ENCODE measurements at regions not wholly inside any gene's neighbourhood (a gene's known extent, or its start where the extent isn't known, plus 50 kb on each side); places are given as distances from the start of the nearest gene placed in this dataset.

DNA sequence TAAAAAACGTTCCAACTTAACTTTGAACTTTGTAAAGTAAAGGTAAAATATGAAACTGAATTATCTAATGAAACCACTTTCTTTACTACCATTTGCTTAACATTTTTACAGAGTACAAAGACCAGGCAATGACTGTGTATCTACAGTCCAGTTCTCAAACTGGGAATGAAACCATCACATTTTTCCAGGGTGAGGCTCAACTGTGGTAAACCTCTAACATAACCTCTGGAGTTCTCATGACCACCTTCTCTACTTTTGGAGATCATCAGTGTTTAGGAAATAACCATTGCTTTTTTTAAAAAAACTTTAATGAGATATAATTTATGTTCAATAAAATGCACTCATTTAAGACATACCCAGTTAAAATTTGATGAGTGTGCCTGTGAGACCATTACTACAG, 223.5 kb downstream of the RNF152 start:
- Histone ChIP-seq H3K36me3 (ENCODE audit: control insufficient read depth, insufficient read depth, low read length) (no peaks in the 10 kb centered on the region), H3K27me3 (ENCODE audit: control insufficient read depth, insufficient read depth, low read length) (no peaks in the 10 kb centered on the region), H3K4me3 (ENCODE audit: low read depth, low read length) (no peak overlapping the region)
- TF ChIP-seq, protein P1, sequence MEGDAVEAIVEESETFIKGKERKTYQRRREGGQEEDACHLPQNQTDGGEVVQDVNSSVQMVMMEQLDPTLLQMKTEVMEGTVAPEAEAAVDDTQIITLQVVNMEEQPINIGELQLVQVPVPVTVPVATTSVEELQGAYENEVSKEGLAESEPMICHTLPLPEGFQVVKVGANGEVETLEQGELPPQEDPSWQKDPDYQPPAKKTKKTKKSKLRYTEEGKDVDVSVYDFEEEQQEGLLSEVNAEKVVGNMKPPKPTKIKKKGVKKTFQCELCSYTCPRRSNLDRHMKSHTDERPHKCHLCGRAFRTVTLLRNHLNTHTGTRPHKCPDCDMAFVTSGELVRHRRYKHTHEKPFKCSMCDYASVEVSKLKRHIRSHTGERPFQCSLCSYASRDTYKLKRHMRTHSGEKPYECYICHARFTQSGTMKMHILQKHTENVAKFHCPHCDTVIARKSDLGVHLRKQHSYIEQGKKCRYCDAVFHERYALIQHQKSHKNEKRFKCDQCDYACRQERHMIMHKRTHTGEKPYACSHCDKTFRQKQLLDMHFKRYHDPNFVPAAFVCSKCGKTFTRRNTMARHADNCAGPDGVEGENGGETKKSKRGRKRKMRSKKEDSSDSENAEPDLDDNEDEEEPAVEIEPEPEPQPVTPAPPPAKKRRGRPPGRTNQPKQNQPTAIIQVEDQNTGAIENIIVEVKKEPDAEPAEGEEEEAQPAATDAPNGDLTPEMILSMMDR (IDR thresholded peaks at IDR 0.05; ENCODE audit: insufficient read depth, low read length, severe bottlenecking): no peak
- no peak for DNase-seq (ENCODE audit: low read depth)
- FAIRE-seq: no peak

DNA sequence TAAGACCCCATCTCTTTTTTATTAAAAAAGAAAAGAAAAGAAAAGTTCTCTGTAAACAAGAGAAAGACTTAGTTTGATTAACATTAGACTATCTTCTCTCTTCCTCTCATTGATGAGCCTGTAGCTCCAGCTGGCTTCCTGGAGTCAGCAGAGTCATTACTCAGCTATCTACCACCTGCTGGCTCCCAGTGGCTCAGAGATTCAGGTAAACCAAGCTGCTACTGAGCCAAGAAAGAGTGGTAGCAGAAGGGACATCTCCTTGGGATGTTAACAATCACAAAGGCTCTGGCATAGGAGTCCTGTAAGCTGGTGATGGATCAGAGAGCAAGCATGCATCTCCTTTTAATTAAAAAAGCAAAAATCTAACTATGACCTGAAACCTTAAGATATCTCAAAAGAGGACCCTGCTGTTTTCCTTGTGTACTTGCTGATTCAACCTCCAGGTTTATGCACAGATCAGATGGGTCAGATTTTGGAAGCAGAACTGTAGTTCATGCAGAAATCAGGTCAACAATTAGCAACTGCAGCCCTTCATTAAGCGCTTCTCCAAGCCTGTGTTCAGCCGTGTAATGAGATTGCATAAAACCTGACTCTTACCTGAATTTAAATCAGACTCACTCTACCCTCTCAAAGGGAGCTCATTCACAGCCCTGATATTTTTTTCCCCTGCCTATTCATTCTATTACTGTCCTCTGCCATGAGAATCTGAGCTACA, 225.8 kb downstream of the RNF152 start:
- TF ChIP-seq, protein P1 (IDR thresholded peaks at IDR 0.05; ENCODE audit: insufficient read depth, low read length, severe bottlenecking): no peak
- no peak for FAIRE-seq
- DNase-seq (ENCODE audit: low read depth): no peak
- no peaks in the 10 kb centered on the region for H3K27me3 ChIP-seq (ENCODE audit: control insufficient read depth, insufficient read depth, low read length)
- no peaks in the 10 kb centered on the region for H3K36me3 ChIP-seq (ENCODE audit: control insufficient read depth, insufficient read depth, low read length)
- no peak overlapping the region for H3K4me3 ChIP-seq (ENCODE audit: low read depth, low read length)

DNA sequence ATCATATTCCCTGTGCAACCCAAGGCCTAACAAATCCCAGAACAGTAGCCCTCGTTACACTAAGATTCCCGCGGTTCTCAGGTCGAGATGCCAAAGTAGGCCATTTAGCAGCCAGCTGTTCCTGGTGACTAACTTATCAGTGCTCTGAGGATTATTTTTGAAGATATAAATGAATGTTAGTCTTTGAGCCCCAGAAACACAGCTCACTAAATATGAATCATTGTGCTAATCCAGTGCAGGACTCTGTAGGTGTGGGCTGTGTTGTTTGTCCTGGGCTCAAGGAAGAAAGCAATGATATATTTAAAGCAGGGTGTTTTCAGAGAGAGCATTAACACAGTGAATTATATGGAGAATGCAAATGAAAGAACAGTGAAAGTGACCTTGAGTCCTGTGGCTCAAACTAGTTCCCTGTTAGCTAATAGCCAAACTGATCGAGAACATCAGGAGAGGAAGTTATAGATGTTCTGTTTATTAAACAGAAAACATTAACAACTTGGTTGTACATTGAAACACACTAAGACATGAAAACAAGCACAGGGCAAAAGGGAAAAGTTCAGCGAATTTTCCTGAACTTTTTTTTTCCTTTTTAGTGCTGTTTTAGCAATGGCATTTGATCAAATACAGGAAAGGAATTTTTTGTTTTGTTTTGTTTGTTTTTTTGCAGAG, 228.3 kb downstream of the RNF152 start:
- Histone ChIP-seq H3K4me3 (ENCODE audit: low read depth, low read length) (no peak overlapping the region), H3K36me3 (ENCODE audit: control insufficient read depth, insufficient read depth, low read length) (no peaks in the 10 kb centered on the region), H3K27me3 (ENCODE audit: control insufficient read depth, insufficient read depth, low read length) (no peaks in the 10 kb centered on the region)
- TF ChIP-seq, protein P1 (IDR thresholded peaks at IDR 0.05; ENCODE audit: insufficient read depth, low read length, severe bottlenecking): no peak
- FAIRE-seq: no peak
- DNase-seq (ENCODE audit: low read depth): no peak

DNA sequence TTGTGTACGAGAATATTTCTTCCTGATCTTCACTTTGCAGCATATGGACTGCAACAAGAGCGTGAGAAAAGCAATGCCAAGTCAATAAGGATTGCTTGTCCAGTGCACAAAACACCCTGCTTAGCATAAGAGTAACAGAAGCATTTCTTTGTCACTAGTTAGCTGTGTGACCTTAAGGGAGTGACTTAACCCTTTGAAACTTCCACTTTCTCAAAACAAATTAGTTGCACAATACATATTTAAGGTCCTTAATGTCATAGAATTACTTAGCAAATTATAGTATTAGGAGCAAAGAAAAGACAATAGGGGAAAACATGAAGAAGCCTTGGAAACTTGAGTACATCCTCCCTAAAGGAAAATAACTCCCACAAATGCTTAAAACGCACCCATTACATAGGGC, 230.1 kb downstream of the RNF152 start:
- Histone ChIP-seq H3K36me3 (ENCODE audit: control insufficient read depth, insufficient read depth, low read length) (no peaks in the 10 kb centered on the region), H3K27me3 (ENCODE audit: control insufficient read depth, insufficient read depth, low read length) (no peaks in the 10 kb centered on the region), H3K4me3 (ENCODE audit: low read depth, low read length) (no peak overlapping the region)
- TF ChIP-seq, protein P1 (IDR thresholded peaks at IDR 0.05; ENCODE audit: insufficient read depth, low read length, severe bottlenecking): no peak
- no peak for DNase-seq (ENCODE audit: low read depth)
- no peak for FAIRE-seq

DNA sequence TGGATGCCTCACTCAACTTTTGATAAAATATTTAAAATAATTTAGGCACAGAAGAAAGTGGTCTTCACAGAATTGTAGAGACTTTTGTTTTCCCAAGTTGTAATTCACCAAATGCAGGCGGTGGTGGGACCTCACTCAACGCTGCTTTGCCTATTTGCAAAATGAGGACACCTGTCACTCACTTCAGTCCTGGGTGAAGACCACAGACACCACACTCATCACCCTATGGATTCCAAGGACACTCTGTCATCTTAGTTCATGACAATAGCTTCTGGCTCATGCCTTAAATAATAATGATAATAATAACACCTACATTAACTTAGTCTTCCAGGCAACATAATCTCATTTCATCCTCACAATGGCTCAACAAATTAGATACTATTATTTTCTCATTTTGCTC, 234.4 kb downstream of the RNF152 start:
- no peak for DNase-seq (ENCODE audit: low read depth)
- no peak for FAIRE-seq
- Histone ChIP-seq H3K27me3 (ENCODE audit: control insufficient read depth, insufficient read depth, low read length) (no peaks in the 10 kb centered on the region), H3K36me3 (ENCODE audit: control insufficient read depth, insufficient read depth, low read length) (no peaks in the 10 kb centered on the region), H3K4me3 (ENCODE audit: low read depth, low read length) (no peak overlapping the region)
- TF ChIP-seq, protein P1 (IDR thresholded peaks at IDR 0.05; ENCODE audit: insufficient read depth, low read length, severe bottlenecking): no peak

All from bronchial epithelial cell (primary cell).